Mammary epithelial cell (primary cell): ENCODE measurements at regions not wholly inside any gene's neighbourhood (a gene's known extent, or its start where the extent isn't known, plus 50 kb on each side); places are given as distances from the start of the nearest gene placed in this dataset.

ENCODE experiments used
- EZH2 ChIP-seq: IDR thresholded peaks from 2 replicates; pipeline ENCODE4 v1.6.1; 2012; ENCODE audit warnings: low read length, inconsistent platforms, borderline replicate concordance
- TF ChIP-seq, protein P1 (sequence below), 2 donors: IDR thresholded peaks in 1 of 2; conservative IDR thresholded peaks in 1 of 2; 2 replicates each; pipeline ENCODE4 v1.5.1; 2011 to 2012; ENCODE audit warnings: inconsistent platforms in 2 of 2, low read length in 2 of 2, mild to moderate bottlenecking in 2 of 2, control low read depth in 1 of 2, low read depth in 1 of 2; ENCODE audit not compliant: insufficient read depth in 1 of 2; ENCODE audit errors: extremely low read depth in 1 of 2

DNA sequence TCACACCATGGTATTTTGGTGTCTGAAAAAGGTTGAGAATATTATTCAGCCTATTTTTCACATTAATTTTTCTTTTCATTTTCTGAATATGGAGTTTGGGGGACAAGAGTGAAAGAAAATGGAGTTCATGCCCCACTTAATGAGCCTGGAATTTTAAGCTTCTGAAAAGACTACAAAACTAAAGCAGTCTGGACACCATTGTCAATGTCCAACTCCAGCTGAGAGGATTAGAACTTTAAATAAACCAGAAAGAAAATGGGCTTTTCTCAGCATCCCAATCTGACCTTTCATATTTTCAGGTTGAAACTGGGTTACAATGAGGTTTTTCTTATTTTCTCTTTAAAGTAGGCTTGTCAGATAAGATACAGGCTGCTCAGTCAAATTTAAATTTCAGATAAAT is 207.7 kb downstream of the SLC6A15 start:
- TF ChIP-seq, protein P1, sequence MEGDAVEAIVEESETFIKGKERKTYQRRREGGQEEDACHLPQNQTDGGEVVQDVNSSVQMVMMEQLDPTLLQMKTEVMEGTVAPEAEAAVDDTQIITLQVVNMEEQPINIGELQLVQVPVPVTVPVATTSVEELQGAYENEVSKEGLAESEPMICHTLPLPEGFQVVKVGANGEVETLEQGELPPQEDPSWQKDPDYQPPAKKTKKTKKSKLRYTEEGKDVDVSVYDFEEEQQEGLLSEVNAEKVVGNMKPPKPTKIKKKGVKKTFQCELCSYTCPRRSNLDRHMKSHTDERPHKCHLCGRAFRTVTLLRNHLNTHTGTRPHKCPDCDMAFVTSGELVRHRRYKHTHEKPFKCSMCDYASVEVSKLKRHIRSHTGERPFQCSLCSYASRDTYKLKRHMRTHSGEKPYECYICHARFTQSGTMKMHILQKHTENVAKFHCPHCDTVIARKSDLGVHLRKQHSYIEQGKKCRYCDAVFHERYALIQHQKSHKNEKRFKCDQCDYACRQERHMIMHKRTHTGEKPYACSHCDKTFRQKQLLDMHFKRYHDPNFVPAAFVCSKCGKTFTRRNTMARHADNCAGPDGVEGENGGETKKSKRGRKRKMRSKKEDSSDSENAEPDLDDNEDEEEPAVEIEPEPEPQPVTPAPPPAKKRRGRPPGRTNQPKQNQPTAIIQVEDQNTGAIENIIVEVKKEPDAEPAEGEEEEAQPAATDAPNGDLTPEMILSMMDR (conservative IDR thresholded peaks at IDR 0.05 in 1 of 2, IDR thresholded peaks at IDR 0.05 in 1 of 2; ENCODE audit: extremely low read depth in 1 of 2, insufficient read depth in 1 of 2, low read depth in 1 of 2, low read length in 2 of 2): no peak
- TF ChIP-seq EZH2: no peak
